ENCODE measurements at regions not wholly inside any gene's neighbourhood (a gene's known extent, or its start where the extent isn't known, plus 50 kb on each side); places are given as distances from the start of the nearest gene placed in this dataset.
"Not testable (repeated sequence)": the region's sequence is repeated elsewhere in the genome, so short reads cannot be mapped to it uniquely, and the experiment has no call there.

DNA sequence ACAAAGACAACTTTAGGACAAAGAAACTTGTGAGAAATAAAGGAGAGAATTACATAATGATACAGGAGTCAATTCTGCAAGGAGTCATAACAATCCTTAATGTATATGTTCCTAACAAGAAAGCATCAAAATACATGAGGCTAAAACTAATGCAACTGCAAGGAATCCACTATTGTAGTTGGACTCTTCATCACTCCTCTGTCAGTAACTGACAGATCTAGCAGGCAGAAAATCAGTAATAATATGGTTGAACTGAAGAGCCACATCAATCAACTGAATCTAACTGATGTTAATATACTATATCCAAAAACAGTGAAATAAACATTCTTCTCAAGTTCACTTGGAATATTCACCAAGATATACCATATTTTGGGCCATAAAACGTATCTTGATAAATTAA, 1806.4 kb upstream of the CELF4 start:
- no peak for DNase-seq

DNA sequence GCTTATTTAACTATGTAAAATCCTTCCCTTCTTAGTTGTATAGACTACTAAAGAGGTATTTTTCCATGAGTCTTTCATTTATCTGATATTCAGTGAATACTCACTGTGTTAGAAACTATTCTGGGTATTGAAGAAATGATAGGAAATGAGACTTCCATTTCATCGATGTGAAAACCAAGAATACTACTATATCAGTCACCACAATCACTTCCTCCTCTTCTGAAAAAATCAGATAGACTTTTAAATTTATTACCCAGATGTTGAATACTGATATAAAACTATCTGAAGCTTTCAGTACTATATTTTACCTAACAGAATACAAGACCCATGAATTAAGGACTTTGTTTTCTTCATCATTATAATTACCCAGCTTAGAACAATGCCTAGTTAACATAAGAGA, 1801.1 kb upstream of the CELF4 start:
- peak; percentile 47 for DNase-seq

DNA sequence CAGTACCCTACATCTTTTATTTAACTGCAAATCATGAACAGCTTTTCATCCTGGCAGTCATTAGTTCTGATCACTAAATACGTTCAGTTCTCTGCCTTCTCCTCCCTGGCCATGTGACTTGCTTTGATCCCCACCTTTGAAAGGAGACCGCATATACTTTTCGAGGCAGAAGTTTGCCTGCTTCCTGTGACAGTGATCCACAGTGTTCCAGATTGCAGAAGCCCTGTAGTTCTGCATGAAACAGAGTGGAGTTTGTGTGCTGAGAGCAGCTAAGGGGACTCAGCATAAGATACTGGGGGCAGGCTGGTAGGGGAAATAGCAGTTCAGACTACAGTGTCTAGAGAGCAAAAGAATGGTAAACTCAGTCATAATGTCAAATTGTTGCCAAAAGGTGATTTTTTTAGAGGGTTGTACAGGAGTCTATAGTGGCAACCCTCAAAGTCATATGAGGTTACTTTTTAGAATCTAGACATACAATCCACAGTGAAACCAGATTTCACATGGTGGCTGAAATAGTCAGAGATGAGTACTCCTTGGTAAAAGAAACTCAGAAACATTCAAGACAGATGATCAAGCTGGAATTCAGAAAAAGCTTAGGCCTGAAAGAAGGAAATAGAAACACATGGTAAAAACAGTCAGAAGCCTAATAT, 1800.4 kb upstream of the CELF4 start:
- peak; percentile 37 for DNase-seq

GRCh38 chr18:39360072-39360471, 1794.5 kb upstream of the CELF4 start:
- no peak for DNase-seq

- DNase-seq, result no peak
These were observed 1794.0 kb upstream of the CELF4 start for GRCh38 chr18:39359636-39360035.

- no peak for DNase-seq
These were observed 1785.3 kb upstream of the CELF4 start for GRCh38 chr18:39350945-39351344.

DNA sequence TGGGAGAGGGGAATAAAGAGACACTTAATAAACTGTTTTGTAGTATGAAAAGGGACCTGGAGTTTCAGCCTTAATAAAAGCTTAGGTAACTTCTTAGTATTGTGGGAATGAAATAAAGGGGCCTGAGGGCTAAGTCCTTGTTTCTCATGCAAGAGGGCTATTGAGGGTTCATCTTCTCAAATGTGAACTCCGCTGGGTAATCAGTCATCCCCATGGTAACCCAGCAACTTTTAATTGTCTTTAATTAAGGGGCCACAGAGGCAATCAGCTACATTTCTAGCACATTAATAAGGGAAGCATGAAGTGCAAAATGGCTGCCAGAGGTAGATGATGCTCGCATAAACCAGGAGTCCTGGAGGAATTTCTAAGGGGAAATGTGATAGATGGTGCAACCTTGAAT, 1784.2 kb upstream of the CELF4 start:
- DNase-seq, result no peak

DNA sequence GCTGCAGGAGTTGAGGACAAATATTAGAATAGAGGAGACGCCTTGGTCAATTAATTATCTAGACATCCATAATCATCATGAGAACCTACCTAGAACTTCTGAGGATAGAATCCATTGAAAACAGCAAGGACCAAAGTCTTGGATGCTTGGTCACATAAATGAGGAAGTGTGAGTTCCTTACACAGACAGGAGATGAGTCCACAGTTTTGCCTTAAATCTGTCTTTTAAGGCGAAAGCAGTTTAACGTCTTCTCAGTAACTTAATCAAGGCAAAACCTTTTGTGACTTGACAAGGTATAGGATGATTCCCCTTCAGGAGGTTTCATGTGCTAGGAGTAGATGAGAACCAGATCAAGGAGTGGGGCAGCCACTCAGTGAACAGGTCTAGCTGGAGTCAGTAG, 1783.2 kb upstream of the CELF4 start:
- peak; percentile 35 for DNase-seq

GRCh38 chr18:39347701-39348100, 1782.1 kb upstream of the CELF4 start:
- no peak for DNase-seq

DNA sequence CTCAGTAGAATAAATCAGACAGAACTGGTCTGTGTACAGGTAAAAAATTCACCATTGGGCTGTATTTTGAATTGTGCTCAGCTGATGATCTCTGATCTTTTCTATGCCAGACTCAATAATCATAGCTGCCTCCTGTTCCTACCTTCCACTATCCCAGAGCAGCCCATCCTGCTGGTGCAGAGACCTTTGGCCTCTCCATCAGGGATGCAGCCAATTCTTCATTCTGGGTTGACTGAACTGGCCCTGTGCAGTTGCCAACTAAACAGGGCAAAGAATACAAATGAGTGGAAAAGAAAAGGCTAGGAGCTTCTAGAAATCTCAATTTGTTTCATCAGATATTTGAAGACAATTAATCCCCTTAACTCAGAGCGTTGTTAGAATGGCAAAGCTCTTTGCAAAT, 1781.3 kb upstream of the CELF4 start:
- no peak for DNase-seq

DNA sequence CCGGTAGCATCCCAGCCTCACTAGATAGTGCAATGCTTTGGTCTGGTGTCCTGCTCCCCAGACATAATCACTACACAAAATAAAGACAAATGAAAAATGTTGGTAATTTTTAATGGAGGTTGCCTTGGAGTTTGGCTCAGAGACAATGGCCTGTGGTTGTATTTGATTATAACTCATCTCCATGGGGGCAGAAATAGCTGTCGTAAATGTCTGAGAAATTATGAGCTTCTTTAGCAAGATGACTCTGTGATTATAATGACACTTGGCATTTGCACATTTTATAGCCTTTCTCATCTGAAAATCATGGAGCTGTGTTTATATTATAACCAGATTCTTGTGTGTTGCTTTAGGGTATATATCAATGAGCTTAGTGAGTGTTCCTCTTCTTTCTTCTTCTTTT, 1779.7 kb upstream of the CELF4 start:
- no peak for DNase-seq

DNA sequence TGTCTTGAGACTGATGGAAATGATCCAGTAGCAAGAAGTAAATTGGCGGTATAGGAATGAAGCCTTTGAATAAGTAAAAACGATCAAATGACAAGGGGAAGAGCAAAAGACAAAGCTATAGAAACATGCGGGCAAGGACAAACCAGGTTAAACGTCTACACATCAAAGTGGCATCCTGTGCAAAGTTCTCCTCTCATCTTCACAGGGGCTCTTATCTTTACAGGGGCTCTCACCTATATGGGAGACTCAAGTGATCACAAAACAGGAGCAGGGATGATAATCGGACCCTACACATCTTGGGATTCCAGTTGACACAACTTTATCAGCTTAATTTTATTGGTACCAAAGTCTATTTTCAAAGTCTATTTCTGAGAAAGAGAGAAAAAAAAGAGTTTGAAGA, 1778.9 kb upstream of the CELF4 start:
- DNase-seq, result no peak

GRCh38 chr18:39341129-39341528, 1775.5 kb upstream of the CELF4 start:
- no peak for DNase-seq

DNA sequence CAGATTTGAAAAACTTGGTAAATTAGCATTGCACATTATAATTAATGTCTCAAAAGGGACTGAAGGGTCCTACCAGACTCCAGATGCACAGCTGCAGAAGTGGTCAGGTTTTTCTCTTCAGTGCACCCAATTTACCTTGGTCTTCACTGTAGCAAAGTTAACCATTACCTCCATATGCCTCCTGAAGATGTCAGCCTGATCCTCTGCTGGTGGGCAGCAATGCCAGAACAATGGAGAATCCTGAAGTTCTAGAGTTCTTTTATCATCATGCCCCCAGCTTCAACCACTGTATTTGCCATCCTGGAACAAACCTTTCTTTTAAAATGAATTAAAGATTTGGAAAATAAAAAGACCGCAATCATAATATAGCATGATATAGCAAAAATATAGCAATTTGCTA, 1774.8 kb upstream of the CELF4 start:
- no peak for DNase-seq

DNA sequence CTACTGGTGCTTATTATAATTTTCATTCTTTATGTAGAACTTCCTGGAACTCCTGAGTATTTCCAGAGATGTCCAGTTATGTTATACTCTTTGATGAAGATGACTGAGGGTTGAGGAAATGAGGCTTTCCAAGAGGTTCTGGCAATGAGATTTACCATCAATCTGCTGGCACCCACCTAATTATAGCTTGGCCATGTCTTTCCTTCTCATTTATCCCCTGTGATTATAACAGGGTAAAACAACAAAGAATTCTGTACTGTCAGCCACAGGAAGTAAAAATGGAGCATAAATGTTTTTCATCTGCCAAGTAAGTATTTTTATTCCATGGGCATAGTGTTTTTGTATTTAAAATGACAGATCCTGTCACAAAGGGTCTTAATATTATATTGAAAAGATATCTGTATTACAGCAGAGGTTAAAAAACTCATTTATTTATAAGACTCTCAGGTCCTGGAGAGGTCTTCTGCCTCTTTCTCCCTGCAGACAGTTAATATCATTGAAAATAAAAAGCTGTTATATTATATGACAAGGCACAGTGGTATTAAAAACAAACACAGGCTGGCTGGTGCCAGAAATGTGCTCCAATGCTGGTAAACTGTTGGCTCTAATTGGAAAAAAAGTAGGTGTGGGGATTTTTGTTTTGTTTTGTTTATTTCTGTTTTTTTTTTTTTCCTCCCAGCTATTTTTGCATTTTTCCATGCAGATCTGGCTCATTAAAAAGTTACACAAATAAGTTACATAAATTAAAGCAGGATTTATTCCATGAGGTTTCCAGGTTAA, 1764.1 kb upstream of the CELF4 start:
- no peak for DNase-seq

DNA sequence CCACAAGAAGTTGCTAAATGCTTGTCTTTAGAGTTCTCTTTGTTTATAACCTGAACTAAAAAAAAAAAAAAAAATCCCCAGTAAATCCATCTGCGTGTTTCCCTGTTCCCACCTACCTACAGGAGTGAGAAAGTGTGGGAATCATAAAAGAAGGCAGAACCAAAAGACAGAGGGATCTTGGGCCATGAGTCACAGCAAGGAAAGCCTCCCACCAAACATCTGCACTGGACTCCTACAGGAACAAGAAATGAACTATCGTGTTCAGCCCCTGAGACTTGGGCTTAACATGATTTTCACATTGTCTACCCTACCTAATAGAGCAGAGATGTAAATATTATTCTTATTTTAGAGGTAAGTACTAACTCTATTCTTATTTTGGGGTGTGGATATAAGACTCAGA, 1761.2 kb upstream of the CELF4 start:
- no peak for DNase-seq

GRCh38 chr18:39325973-39326372, 1760.4 kb upstream of the CELF4 start:
- DNase-seq, result no peak

- DNase-seq, result no peak
These were observed 1753.5 kb upstream of the CELF4 start for GRCh38 chr18:39319141-39319540.

GRCh38 chr18:39318462-39318861, 1752.9 kb upstream of the CELF4 start:
- no peak for DNase-seq

DNA sequence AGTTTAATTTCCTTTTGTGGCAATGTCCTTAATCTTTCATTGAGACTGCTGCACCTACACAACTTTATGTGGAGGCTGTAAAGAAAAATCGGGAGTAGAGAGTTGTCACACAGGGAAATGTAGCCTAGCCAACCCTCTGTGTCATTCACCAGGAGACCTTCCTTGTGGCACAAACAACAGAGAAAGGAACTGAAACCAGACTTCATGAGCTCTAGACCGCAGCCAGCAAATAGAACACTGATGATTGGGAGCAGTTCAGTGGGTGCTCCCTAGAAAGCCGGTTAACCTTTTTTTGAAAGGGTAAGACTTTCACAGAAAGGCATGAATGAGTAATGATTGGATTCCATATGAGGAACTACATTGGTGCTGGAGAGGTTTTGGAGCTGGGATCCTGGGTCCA, 1752.4 kb upstream of the CELF4 start:
- DNase-seq, result peak; percentile 25

DNA sequence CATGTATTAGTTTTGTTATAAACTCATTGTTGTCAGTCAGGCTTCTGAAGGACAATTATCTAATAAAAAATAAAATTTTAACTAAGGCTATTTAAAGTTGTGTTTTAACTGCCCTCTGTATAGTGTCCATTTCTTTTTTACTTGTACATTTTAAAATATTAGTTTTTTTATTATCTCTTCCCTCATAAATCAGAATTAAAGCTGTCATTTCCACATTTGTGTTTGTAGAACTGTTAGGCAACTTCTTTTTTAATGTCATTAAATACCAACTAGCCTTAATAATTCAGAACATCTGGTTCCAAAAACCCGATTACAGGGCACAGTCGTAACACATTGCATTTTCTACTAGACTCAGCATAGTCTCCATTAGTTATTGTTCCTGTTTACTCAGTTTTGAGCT, 1749.0 kb upstream of the CELF4 start:
- DNase-seq, result no peak

DNA sequence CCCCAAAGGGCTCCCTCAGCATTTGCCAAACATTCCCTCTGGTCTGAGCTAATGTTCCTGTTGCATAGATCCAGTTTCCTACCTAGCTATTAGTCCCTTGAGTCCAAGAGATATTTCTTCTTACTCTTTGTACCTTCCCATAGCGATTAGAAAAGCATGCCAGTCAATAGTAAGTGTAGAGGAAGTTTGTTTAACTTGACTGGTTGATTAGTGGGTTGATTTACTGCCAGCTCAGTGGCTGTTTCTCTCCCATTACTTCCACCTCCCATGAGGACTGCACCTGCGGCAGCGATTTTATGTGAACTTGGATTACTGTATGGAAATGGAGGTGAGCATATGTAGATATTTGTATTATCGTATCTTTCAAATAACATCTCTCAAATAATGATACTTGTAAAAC, 1748.4 kb upstream of the CELF4 start:
- peak; percentile 21 for DNase-seq

GRCh38 chr18:39311111-39311712, 1745.6 kb upstream of the CELF4 start:
- no peak for DNase-seq

- DNase-seq, result not testable (repeated sequence)
These were observed 1743.4 kb upstream of the CELF4 start for GRCh38 chr18:39308931-39309521.
